PC-9 (cell line): ENCODE measurements at regions not wholly inside any gene's neighbourhood (a gene's known extent, or its start where the extent isn't known, plus 50 kb on each side); places are given as distances from the start of the nearest gene placed in this dataset.
A peak's percentile ranks its signal among the peaks of the same experiment; 100 is the strongest.

Source experiments
- BruUV-seq: library from RNA; stranded (reverse); fragments of 400-500 nt; replicated peaks from 2 replicates; lab custom pipeline; 2021; lab: Mats Ljungman, UMichigan
- CTCF ChIA-PET: fragments of 300-600 bp; sonication (Branson Sonifier 250); formaldehyde crosslinking; loops from one replicate; lab custom pipeline; 2022; ENCODE audit warnings: antibody characterized with exemption; lab: Charles Lee
- POLR2A ChIA-PET: fragments of 300-600 bp; sonication (Branson Sonifier 250); formaldehyde crosslinking; loops from one replicate; lab custom pipeline; 2022; ENCODE audit warnings: antibody characterized with exemption; ENCODE audit not compliant: unreplicated experiment; lab: Charles Lee
- DNase-seq, 2 experiments: peaks; one replicate each; pipeline versions ENCODE4 v3.0.0 to v3.0.0-alpha.2; 2015 to 2022; ENCODE audit warnings: mixed read lengths in 1 of 2
- H2AFZ ChIP-seq: fragments of 200-600 bp; sonication (generic); 2 replicates; pipeline ENCODE4 v1.8.1; 2017; ENCODE audit warnings: antibody characterized with exemption
- H3F3A ChIP-seq: fragments of 200-600 bp; sonication (generic); 2 replicates; pipeline ENCODE4 v1.8.1; 2017; ENCODE audit warnings: antibody characterized with exemption, mild to moderate bottlenecking, low read depth; ENCODE audit not compliant: insufficient read depth
- H3K27ac ChIP-seq: fragments of 200-600 bp; sonication (generic); 2 replicates; pipeline ENCODE4 v1.6.1; 2016; ENCODE audit warnings: mixed run types
- H3K27me3 ChIP-seq: fragments of 200-600 bp; sonication (generic); 2 replicates; pipeline ENCODE4 v1.6.1; 2016; ENCODE audit warnings: low read depth, mixed run types; ENCODE audit not compliant: insufficient read depth
- H3K36me3 ChIP-seq: fragments of 200-600 bp; sonication (generic); 2 replicates; pipeline ENCODE4 v1.6.1; 2016; ENCODE audit warnings: low read depth, mixed run types
- H3K4me1 ChIP-seq: fragments of 200-600 bp; sonication (generic); replicated peaks from 2 replicates; pipeline ENCODE4 v1.6.1; 2016; ENCODE audit warnings: mixed run types; ENCODE audit not compliant: insufficient read depth
- H3K4me2 ChIP-seq: fragments of 200-600 bp; sonication (generic); 2 replicates; pipeline ENCODE4 v1.6.1; 2017; ENCODE audit warnings: mixed run types
- H3K4me3 ChIP-seq: fragments of 200-600 bp; sonication (generic); 2 replicates; pipeline ENCODE4 v1.6.1; 2016; ENCODE audit warnings: mixed run types
- H3K79me2 ChIP-seq: fragments of 200-600 bp; sonication (generic); 2 replicates; pipeline ENCODE4 v1.6.1; 2017; ENCODE audit warnings: low read depth, mixed run types
- H3K9me2 ChIP-seq: fragments of 200-600 bp; sonication (generic); 2 replicates; pipeline ENCODE4 v1.8.1; 2017; ENCODE audit warnings: mild to moderate bottlenecking; ENCODE audit not compliant: insufficient read depth
- H3K9me3 ChIP-seq: fragments of 200-600 bp; sonication (generic); 2 replicates; pipeline ENCODE4 v1.8.1; 2016; ENCODE audit warnings: low read depth; ENCODE audit not compliant: insufficient read depth
- H4K20me1 ChIP-seq: fragments of 200-600 bp; sonication (generic); 2 replicates; pipeline ENCODE4 v1.8.1; 2017; ENCODE audit not compliant: insufficient read depth
- CTCF ChIP-seq: fragments of 200-600 bp; sonication (generic); conservative IDR thresholded peaks from 2 replicates; pipeline ENCODE4 v1.6.1; 2017; ENCODE audit warnings: mixed run types, antibody characterized with exemption, mild to moderate bottlenecking, moderate library complexity
- EZH2 ChIP-seq: fragments of 200-600 bp; sonication (generic); IDR thresholded peaks from 2 replicates; pipeline ENCODE4 v1.8.0; 2017; ENCODE audit warnings: antibody characterized with exemption, low read depth
- intact Hi-C: fragments of 100-400 bp; cut with micrococcal nuclease; formaldehyde crosslinking; loops from one replicate; pipeline ENCODE4 v1.10.0; 2022; ENCODE audit not compliant: unreplicated experiment

DNA sequence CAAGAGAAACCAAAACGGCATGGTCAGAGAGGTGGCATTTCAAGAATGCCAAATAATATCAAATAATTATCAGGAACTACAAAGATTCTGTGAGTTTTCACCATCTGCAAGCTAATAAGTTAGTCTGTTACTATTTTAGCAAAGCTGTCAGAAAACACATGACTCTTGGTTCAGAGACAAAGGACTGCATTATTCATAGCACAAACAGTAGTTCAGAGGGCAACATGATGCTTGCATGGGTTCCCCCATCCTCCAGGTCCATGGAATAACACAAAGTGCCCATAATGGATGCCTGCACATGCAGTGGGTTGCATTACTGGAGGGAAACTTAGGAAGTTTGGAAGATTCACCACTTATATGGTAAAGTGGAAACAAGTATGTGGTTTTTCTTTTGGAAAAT lies 228.8 kb upstream of the ALCAM start:
- Histone ChIP-seq H3K36me3 (no peaks in the 10 kb centered on the region), H3K79me2 (no peaks in the 10 kb centered on the region), H3K9me3 (0 out of 2 replicates have a peak, but pooled peaks cover 3% of the 10 kb centered on the region), H3K4me1 (no peaks in the 10 kb centered on the region), H4K20me1 (no peaks in the 10 kb centered on the region), H3F3A (no peaks in the 10 kb centered on the region), H3K27ac (no peak overlapping the region), H3K9me2 (no peaks in the 10 kb centered on the region; the same call in 1 of the 2 replicates), H2AFZ (no peak overlapping the region; the same call in 1 of the 2 replicates), H3K4me3 (no peak overlapping the region), H3K27me3 (no peaks in the 10 kb centered on the region), H3K4me2 (no peak overlapping the region)
- BruUV-seq: no TSS peak
- TF ChIP-seq CTCF: no peak
- TF ChIP-seq EZH2: no peak
- CTCF ChIA-PET: no interaction called here
- no peak for DNase-seq
- POLR2A ChIA-PET: no interaction called here
- intact Hi-C loops: no loop called here

- Histone ChIP-seq H3K27me3 (no peaks in the 10 kb centered on the region), H3F3A (no peaks in the 10 kb centered on the region), H3K36me3 (no peaks in the 10 kb centered on the region), H4K20me1 (no peaks in the 10 kb centered on the region), H3K4me1 (0 out of 2 replicates have a peak, but pooled peaks cover 3% of the 10 kb centered on the region), H3K4me2 (no peak overlapping the region), H3K4me3 (no peak overlapping the region), H2AFZ (no peak overlapping the region), H3K9me3 (no peaks in the 10 kb centered on the region), H3K79me2 (no peaks in the 10 kb centered on the region), H3K9me2 (no peaks in the 10 kb centered on the region; the same call in 1 of the 2 replicates), H3K27ac (no peak overlapping the region)
- TF ChIP-seq CTCF: no peak
- no peak for TF ChIP-seq EZH2
- no TSS peak for BruUV-seq
- POLR2A ChIA-PET: interaction anchor here (0.7 kb wide), 1 partner anchor 304 kb away, joined by 3 read pairs; no protein-coding TSS in a partner anchor
- CTCF ChIA-PET: no interaction called here
- no peak for DNase-seq
- intact Hi-C loops: no loop called here
These were observed 226.7 kb upstream of the ALCAM start for GRCh38 chr3:105139881-105140560.

- Histone ChIP-seq H3F3A (no peaks in the 10 kb centered on the region), H4K20me1 (no peaks in the 10 kb centered on the region), H3K27me3 (no peaks in the 10 kb centered on the region), H3K27ac (no peak overlapping the region), H3K4me1 (0 out of 2 replicates have a peak, but pooled peaks cover 3% of the 10 kb centered on the region), H3K9me2 (no peaks in the 10 kb centered on the region; the same call in 1 of the 2 replicates), H3K36me3 (no peaks in the 10 kb centered on the region), H3K9me3 (no peaks in the 10 kb centered on the region), H3K4me2 (no peak overlapping the region), H3K79me2 (no peaks in the 10 kb centered on the region), H3K4me3 (no peak overlapping the region), H2AFZ (0 out of 2 replicates have a peak overlapping the region, but pooled peaks have one; percentile 6)
- no TSS peak for BruUV-seq
- POLR2A ChIA-PET: no interaction called here
- no peak for DNase-seq
- intact Hi-C loops: no loop called here
- TF ChIP-seq EZH2 (no peak), CTCF (no peak)
- CTCF ChIA-PET: no interaction called here
These were observed 225.8 kb upstream of the ALCAM start for GRCh38 chr3:105140899-105141367.
